OCI-LY3 (cell line): ENCODE measurements at regions not wholly inside any gene's neighbourhood (a gene's known extent, or its start where the extent isn't known, plus 50 kb on each side); places are given as distances from the start of the nearest gene placed in this dataset.

Source experiments
- H2AFZ ChIP-seq: fragments of 200-600, 300-600 bp; shearing (Covaris generic); 2 replicates; pipeline ENCODE4 v1.6.0; 2014; ENCODE audit warnings: antibody characterized with exemption, low read depth, low read length
- H3K27ac ChIP-seq: fragments of 200-600, 300-600 bp; sonication (generic); 2 replicates; pipeline ENCODE4 v1.5.1; 2014; ENCODE audit warnings: mild to moderate bottlenecking, low read length, moderate library complexity, mixed read lengths
- H3K27me3 ChIP-seq: fragments of 200-600, 300-600 bp; sonication (generic); 2 replicates; pipeline ENCODE4 v1.6.1; 2014; ENCODE audit warnings: low read depth, low read length, mixed read lengths
- H3K36me3 ChIP-seq: fragments of 200-600, 300-600 bp; sonication (generic); replicated peaks from 2 replicates; pipeline ENCODE3; 2014; ENCODE audit warnings: low read depth, low read length, mixed read lengths
- H3K4me1 ChIP-seq: fragments of 300-600, 200-600 bp; sonication (generic); 2 replicates; pipeline ENCODE4 v1.6.1; 2014; ENCODE audit warnings: low read length, mixed read lengths
- H3K4me2 ChIP-seq: fragments of 200-600, 300-600 bp; sonication (generic); 2 replicates; pipeline ENCODE4 v1.6.1; 2014; ENCODE audit warnings: low read length, mixed read lengths
- H3K4me3 ChIP-seq: fragments of 300-600, 200-600 bp; sonication (generic); 2 replicates; pipeline ENCODE4 v1.5.1; 2014; ENCODE audit warnings: antibody characterized with exemption, mild to moderate bottlenecking, low read length, moderate library complexity
- H3K79me2 ChIP-seq: fragments of 300-600, 200-600 bp; shearing (Covaris generic); 2 replicates; pipeline ENCODE4 v1.6.1; 2014; ENCODE audit warnings: mild to moderate bottlenecking, low read length, mixed read lengths
- H3K9ac ChIP-seq: fragments of 300-600, 200-600 bp; shearing (Covaris generic); 2 replicates; pipeline ENCODE4 v1.6.0; 2014; ENCODE audit warnings: mild to moderate bottlenecking, low read length, moderate library complexity
- H3K9me3 ChIP-seq: fragments of 200-600, 300-600 bp; shearing (Covaris generic); 2 replicates; pipeline ENCODE4 v1.6.1; 2014; ENCODE audit warnings: low read length, mixed read lengths; ENCODE audit not compliant: insufficient read depth
- H4K20me1 ChIP-seq: fragments of 200-600, 300-600 bp; sonication (generic); 2 replicates; pipeline ENCODE4 v1.6.1; 2016; ENCODE audit warnings: low read length, mixed read lengths; ENCODE audit not compliant: insufficient read depth
- EZH2phosphoT487 ChIP-seq: fragments of 200-600 bp; shearing (Covaris generic); IDR thresholded peaks from 2 replicates; pipeline ENCODE4 v1.6.1; 2018; ENCODE audit warnings: antibody characterized with exemption, mixed run types, low read depth
- TF ChIP-seq, protein P1 (sequence below): fragments of 200-600, 300-600 bp; sonication (generic); IDR thresholded peaks from 2 replicates; pipeline ENCODE4 v1.5.1; 2014; ENCODE audit warnings: antibody characterized with exemption, low read length, low read depth

DNA sequence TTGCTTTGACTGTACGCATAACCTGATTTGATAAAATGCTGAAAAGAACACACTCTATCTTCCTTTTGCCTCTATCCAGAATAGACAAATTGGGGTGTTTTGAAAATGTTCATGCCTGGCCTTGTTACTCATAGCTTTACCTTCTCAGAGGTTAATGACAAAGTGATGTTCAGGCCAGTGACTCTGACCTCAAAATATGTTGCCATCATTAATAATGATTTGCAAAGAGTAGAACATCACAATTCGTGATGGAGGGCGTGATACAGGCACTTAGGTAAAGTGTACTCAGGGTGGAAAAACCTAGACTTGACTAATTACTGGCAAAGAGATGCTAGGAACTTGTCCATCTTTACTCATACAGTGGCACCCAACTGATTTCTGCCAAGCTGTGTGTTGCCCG, 656.6 kb upstream of the SOX9 start:
- Histone ChIP-seq H3K9ac (no peak overlapping the region), H3K9me3 (no peaks in the 10 kb centered on the region), H3K4me2 (no peak overlapping the region), H3K4me3 (no peak overlapping the region), H4K20me1 (no peaks in the 10 kb centered on the region), H3K4me1 (no peaks in the 10 kb centered on the region), H3K27me3 (no peaks in the 10 kb centered on the region), H3K27ac (no peak overlapping the region), H3K79me2 (no peaks in the 10 kb centered on the region), H3K36me3 (no peaks in the 10 kb centered on the region), H2AFZ (no peak overlapping the region)
- no peak for TF ChIP-seq EZH2phosphoT487
- TF ChIP-seq, protein P1, sequence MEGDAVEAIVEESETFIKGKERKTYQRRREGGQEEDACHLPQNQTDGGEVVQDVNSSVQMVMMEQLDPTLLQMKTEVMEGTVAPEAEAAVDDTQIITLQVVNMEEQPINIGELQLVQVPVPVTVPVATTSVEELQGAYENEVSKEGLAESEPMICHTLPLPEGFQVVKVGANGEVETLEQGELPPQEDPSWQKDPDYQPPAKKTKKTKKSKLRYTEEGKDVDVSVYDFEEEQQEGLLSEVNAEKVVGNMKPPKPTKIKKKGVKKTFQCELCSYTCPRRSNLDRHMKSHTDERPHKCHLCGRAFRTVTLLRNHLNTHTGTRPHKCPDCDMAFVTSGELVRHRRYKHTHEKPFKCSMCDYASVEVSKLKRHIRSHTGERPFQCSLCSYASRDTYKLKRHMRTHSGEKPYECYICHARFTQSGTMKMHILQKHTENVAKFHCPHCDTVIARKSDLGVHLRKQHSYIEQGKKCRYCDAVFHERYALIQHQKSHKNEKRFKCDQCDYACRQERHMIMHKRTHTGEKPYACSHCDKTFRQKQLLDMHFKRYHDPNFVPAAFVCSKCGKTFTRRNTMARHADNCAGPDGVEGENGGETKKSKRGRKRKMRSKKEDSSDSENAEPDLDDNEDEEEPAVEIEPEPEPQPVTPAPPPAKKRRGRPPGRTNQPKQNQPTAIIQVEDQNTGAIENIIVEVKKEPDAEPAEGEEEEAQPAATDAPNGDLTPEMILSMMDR = no peak

DNA sequence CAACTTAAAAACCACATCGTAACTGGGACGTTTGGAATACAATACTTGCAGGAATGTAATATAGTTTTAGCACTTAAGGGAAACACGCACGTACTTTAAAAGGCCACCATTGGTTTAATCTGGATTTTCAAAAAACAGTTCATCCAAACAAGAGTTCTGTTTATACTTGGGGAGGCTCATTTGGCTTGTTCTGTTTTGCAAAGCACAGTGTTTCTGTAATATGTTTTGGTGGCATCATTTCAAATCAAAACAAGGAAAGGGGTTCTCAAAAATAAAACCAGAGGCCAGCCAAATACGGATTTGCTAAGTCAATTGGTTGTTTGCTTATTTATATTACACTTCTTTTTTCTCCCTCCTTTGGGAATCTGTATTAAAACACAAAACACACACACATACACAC, 656.1 kb upstream of the SOX9 start:
- Histone ChIP-seq H3K79me2 (no peaks in the 10 kb centered on the region), H3K4me1 (no peaks in the 10 kb centered on the region), H3K27ac (no peak overlapping the region), H3K4me2 (no peak overlapping the region), H4K20me1 (no peaks in the 10 kb centered on the region), H2AFZ (no peak overlapping the region), H3K4me3 (no peak overlapping the region), H3K36me3 (no peaks in the 10 kb centered on the region), H3K9ac (no peak overlapping the region), H3K9me3 (no peaks in the 10 kb centered on the region), H3K27me3 (no peaks in the 10 kb centered on the region)
- TF ChIP-seq, protein P1 = no peak
- no peak for TF ChIP-seq EZH2phosphoT487

DNA sequence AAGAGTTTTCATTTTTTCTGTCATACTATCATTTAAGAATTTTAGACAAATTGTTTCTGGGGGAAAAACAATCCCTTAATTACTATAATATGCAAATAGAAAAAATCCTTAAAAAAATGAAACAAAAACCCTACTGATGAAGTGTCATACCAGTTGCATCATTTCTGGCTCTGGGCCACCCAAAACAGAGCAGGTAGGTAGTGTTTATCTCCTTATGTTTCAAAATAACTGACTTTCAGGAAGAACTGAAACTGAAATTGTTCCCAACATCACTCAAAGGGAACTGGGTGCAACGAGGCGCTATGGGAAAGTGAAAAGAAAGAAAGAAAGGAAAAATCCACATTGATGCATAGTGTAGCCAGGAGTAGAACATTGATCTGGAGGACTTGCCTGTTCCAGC, 653.1 kb upstream of the SOX9 start:
- TF ChIP-seq, protein P1 = no peak
- TF ChIP-seq EZH2phosphoT487 = no peak
- H4K20me1 ChIP-seq = no peaks in the 10 kb centered on the region
- H3K27ac ChIP-seq = no peak overlapping the region
- no peak overlapping the region for H3K4me3 ChIP-seq
- no peak overlapping the region for H3K4me2 ChIP-seq
- H3K9me3 ChIP-seq = no peaks in the 10 kb centered on the region
- H3K27me3 ChIP-seq = no peaks in the 10 kb centered on the region
- no peak overlapping the region for H3K9ac ChIP-seq
- no peak overlapping the region for H2AFZ ChIP-seq
- H3K36me3 ChIP-seq = no peaks in the 10 kb centered on the region
- no peaks in the 10 kb centered on the region for H3K4me1 ChIP-seq
- no peaks in the 10 kb centered on the region for H3K79me2 ChIP-seq

DNA sequence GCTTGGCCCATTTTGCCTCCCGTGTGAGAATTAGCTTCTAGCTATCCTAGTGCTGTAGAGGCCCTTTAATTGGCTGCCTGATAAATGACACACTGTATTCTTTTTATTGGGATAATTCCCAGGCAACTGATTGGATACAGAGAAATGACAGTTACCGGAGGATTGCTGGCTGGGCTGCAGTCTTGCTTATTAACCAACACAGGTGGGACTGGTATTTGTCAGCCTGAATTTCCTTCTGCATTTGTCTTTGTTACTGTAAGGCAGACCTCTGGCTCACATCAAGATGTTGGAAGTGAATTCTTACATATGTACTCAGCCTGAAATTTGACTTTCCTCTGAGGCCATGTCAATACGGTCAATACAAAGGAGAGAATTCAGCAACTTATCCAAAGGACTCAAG, 650.8 kb upstream of the SOX9 start:
- Histone ChIP-seq H3K79me2 (no peaks in the 10 kb centered on the region), H3K4me3 (no peak overlapping the region), H3K4me1 (no peaks in the 10 kb centered on the region), H3K36me3 (no peaks in the 10 kb centered on the region), H3K27ac (no peak overlapping the region), H3K4me2 (no peak overlapping the region), H3K9ac (no peak overlapping the region), H4K20me1 (no peaks in the 10 kb centered on the region), H3K9me3 (no peaks in the 10 kb centered on the region), H3K27me3 (no peaks in the 10 kb centered on the region), H2AFZ (no peak overlapping the region)
- TF ChIP-seq, protein P1 = no peak
- no peak for TF ChIP-seq EZH2phosphoT487
